Tibial artery (tissue), 4 donors: ENCODE measurements at regions not wholly inside any gene's neighbourhood (a gene's known extent, or its start where the extent isn't known, plus 50 kb on each side); places are given as distances from the start of the nearest gene placed in this dataset.

ENCODE experiments used
- DNase-seq, 2 donors: peaks; one replicate each; pipeline ENCODE4 v3.0.0-alpha.2; 2019
- H3K27ac ChIP-seq, 2 donors: fragments of 200-600 bp; sonication (generic) in 1 of 2; 1 replicate in 1 of 2; 2 replicates in 1 of 2; pipeline ENCODE4 v1.5.1; 2018 to 2019; ENCODE audit warnings: mild to moderate bottlenecking in 1 of 2
- H3K27me3 ChIP-seq, 2 donors: fragments of 200-600 bp; sonication (generic) in 1 of 2; one replicate each; pipeline versions ENCODE4 v1.5.1 to v1.6.0; 2016 to 2019
- H3K36me3 ChIP-seq, 3 donors: fragments of 200-600 bp; sonication (generic) in 2 of 3; one replicate each; pipeline ENCODE4 v1.5.1; 2016 to 2019; ENCODE audit warnings: mild to moderate bottlenecking in 2 of 3
- H3K4me1 ChIP-seq, 4 donors: fragments of 200-600 bp; sonication (generic) in 2 of 4; 1 replicate in 3 of 4; 2 replicates in 1 of 4; pipeline ENCODE4 v1.5.1; 2016 to 2019
- H3K4me3 ChIP-seq, 2 donors: fragments of 200-600 bp; sonication (generic) in 1 of 2; 1 replicate in 1 of 2; 2 replicates in 1 of 2; pipeline ENCODE4 v1.5.1; 2018 to 2019; ENCODE audit warnings: mild to moderate bottlenecking in 2 of 2
- H3K9me3 ChIP-seq, 3 donors: fragments of 200-600 bp; sonication (generic) in 1 of 3; one replicate each; pipeline ENCODE4 v1.5.1; 2016 to 2019
- CTCF ChIP-seq, 2 experiments: fragments of 200-600 bp in 1 of 2; fragments of 450-650 bp in 1 of 2; IDR thresholded peaks; one replicate each; pipeline ENCODE4 v1.5.1; 2017 to 2019; ENCODE audit warnings: antibody characterized with exemption in 2 of 2, mild to moderate bottlenecking in 1 of 2, moderate library complexity in 1 of 2
- intact Hi-C: fragments of 100-400 bp; cut with DNase I; formaldehyde crosslinking; loops from one replicate; pipeline ENCODE4 v1.15.0; 2023; ENCODE audit warnings: low total_unique reads

- Histone ChIP-seq H3K4me1 (peaks cover 0 to 13% (median 11%) of the 10 kb centered on the region in 4 donors), H3K36me3 (no peaks in the 10 kb centered on the region), H3K4me3 (no peak overlapping the region), H3K27me3 (no peaks in the 10 kb centered on the region), H3K27ac (no peak overlapping the region), H3K9me3 (no peaks in the 10 kb centered on the region)
- no peak for DNase-seq
- no peak for TF ChIP-seq CTCF (IDR thresholded peaks at IDR 0.05)
- intact Hi-C loops = no loop called here
These were observed 132.6 kb upstream of the IRF2BP2 start for GRCh38 chr1:234742622-234743021.

DNA sequence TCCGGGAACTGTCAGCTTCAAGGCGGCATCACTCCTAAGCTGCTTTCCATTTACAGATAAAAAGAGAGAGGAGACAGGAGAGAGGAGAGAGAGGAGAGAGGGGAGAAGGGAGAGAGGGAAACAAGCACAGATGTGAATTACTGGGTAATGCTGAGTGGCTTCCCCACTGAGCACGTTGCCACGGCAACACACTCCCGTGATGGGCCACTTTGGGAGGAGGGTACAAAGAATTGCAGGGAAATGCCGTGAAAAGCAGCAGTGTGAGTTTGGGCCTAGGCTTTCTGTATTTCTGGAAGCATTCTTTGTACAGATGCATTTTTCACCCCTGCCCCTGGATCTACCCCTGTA, 128.0 kb upstream of the IRF2BP2 start:
- no peak for DNase-seq
- TF ChIP-seq CTCF (IDR thresholded peaks at IDR 0.05) = no peak
- no peaks in the 10 kb centered on the region for H3K36me3 ChIP-seq
- intact Hi-C loops = no loop called here
- H3K27me3 ChIP-seq = no peaks in the 10 kb centered on the region
- H3K4me3 ChIP-seq = no peak overlapping the region
- no peaks in the 10 kb centered on the region for H3K4me1 ChIP-seq
- no peak overlapping the region for H3K27ac ChIP-seq
- H3K9me3 ChIP-seq = no peaks in the 10 kb centered on the region

DNA sequence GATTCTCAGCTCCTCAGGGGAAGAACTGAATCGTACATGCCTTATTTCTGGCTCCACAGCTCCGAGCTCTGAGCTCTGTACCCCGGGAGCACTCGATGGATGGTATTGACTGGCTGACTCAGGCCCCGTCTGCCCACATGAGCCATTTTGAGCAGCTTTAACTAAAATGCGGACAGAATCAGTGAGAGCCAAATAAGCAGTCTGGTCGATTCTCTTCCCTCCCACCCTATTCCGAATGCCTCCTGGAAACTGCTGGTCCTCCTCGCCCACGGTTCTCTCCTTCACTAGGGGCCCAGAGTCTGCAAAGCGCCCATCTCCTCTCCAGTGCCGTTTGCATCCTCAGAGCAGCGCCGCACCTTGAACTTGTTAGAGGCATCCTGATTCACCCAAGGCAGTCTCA, 125.9 kb upstream of the IRF2BP2 start:
- Histone ChIP-seq H3K27ac (no peak overlapping the region), H3K4me1 (peaks cover 0 to 5% (median 0%) of the 10 kb centered on the region in 4 donors), H3K4me3 (no peak overlapping the region), H3K36me3 (no peaks in the 10 kb centered on the region), H3K9me3 (no peaks in the 10 kb centered on the region), H3K27me3 (no peaks in the 10 kb centered on the region)
- peak in 1 of 2 donors; percentile 33 for DNase-seq
- intact Hi-C loops = no loop called here
- TF ChIP-seq CTCF (IDR thresholded peaks at IDR 0.05) = no peak

DNA sequence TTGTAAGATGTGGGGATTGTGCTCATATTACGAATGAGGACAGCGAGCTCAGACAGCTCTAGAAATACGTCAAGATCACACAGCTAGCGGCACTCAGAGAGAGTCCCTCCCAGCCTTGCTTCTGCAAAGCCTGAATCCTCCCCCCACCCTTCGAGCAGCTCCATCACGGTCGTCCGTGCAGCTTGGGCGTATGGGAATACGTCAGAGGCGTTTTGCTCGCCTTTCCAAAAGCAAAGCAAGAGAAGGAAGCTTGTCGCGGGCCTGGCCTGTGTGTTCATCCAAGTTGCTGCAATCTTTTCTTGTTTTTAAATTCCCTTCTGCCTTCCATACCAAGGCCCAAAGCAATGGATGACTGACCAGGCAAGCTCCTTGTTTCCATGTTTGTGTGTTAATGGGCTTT, 125.5 kb upstream of the IRF2BP2 start:
- Histone ChIP-seq H3K27me3 (no peaks in the 10 kb centered on the region), H3K4me3 (no peak overlapping the region), H3K9me3 (no peaks in the 10 kb centered on the region), H3K4me1 (peaks cover 0 to 5% (median 0%) of the 10 kb centered on the region in 4 donors), H3K27ac (no peak overlapping the region), H3K36me3 (no peaks in the 10 kb centered on the region)
- intact Hi-C loops = no loop called here
- peak in 1 of 2 donors; percentile 42 for DNase-seq
- no peak for TF ChIP-seq CTCF (IDR thresholded peaks at IDR 0.05)

GRCh38 chr1:234734869-234735268, 124.9 kb upstream of the IRF2BP2 start:
- no peak overlapping the region for H3K27ac ChIP-seq
- peak in 1 of 2 donors; percentile 40 for DNase-seq
- TF ChIP-seq CTCF (IDR thresholded peaks at IDR 0.05) = no peak
- H3K36me3 ChIP-seq = no peaks in the 10 kb centered on the region
- H3K9me3 ChIP-seq = no peaks in the 10 kb centered on the region
- no peak overlapping the region for H3K4me3 ChIP-seq
- no peaks in the 10 kb centered on the region for H3K27me3 ChIP-seq
- intact Hi-C loops = no loop called here
- peaks cover 0 to 5% (median 0%) of the 10 kb centered on the region in 4 donors for H3K4me1 ChIP-seq

DNA sequence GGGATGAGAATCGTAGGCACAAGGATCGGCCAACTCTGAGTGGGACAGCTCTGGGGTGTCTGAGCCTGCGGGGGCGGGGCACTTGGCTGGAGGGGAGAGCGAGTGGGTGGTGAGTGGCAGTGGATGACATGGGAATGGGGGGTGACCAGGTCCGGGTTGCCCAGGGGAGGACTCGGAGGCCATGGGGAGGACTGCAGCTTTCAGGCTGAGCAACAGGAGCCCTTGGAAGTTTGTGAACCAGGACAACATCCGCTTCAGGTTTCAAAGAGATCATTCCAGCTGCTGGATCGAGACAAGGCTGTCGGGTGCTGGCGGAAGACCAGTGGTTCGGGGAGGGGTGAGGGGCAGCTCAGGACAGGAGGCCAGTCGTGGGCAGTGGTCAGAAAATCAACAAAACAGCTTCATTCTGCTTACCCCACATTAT, 124.4 kb upstream of the IRF2BP2 start:
- no peaks in the 10 kb centered on the region for H3K9me3 ChIP-seq
- H3K36me3 ChIP-seq = no peaks in the 10 kb centered on the region
- TF ChIP-seq CTCF (IDR thresholded peaks at IDR 0.05) = no peak
- no peak overlapping the region for H3K27ac ChIP-seq
- no peaks in the 10 kb centered on the region for H3K27me3 ChIP-seq
- peaks cover 0 to 5% (median 0%) of the 10 kb centered on the region in 4 donors for H3K4me1 ChIP-seq
- peak in 1 of 2 donors; percentile 62 for DNase-seq
- no peak overlapping the region for H3K4me3 ChIP-seq
- intact Hi-C loops = no loop called here
